ENCODE measurements at regions not wholly inside any gene's neighbourhood (a gene's known extent, or its start where the extent isn't known, plus 50 kb on each side); places are given as distances from the start of the nearest gene placed in this dataset.

DNA sequence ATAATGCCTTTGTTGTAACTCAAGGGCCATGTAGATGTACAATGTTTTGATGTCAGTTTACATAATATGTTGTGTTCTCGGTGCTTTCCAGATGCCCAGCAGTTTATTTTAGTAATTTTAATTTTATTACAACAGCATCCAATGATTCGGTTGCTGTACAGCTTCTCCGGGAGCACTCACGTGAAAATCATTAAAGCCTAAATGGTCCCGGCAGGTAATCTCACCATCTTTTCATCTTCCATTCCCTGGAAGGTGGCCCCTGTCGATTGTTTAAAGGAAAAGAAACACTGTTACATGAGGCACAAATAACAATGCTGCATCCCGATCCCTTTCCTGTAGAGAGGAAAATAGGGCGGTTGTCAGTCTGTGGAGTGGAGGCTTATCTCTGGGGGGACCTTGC lies 498.1 kb downstream of the SLC4A3 start:
- intact Hi-C loops (cut with DNase I; ENCODE audit: low total_unique reads) = no loop called here
- no peak overlapping the region for H3K27ac ChIP-seq
- H3K4me3 ChIP-seq = no peak overlapping the region
- no peaks in the 10 kb centered on the region for H3K27me3 ChIP-seq
- no peak for DNase-seq
- H3K4me1 ChIP-seq = no peaks in the 10 kb centered on the region
- peaks cover 0 to 7% (median 5%) of the 10 kb centered on the region in 4 donors for H3K9me3 ChIP-seq
- no peaks in the 10 kb centered on the region for H3K36me3 ChIP-seq
- TF ChIP-seq EP300 (IDR thresholded peaks at IDR 0.05) (no peak), POLR2A (IDR thresholded peaks at IDR 0.05) (no peak), POLR2AphosphoS5 (IDR thresholded peaks at IDR 0.05) (no peak), CTCF (IDR thresholded peaks at IDR 0.05) (no peak)
- WGBS, 5 donors = 80 to 84% (median 81%) methylated on average over 8 of the region's 8 CpGs

DNA sequence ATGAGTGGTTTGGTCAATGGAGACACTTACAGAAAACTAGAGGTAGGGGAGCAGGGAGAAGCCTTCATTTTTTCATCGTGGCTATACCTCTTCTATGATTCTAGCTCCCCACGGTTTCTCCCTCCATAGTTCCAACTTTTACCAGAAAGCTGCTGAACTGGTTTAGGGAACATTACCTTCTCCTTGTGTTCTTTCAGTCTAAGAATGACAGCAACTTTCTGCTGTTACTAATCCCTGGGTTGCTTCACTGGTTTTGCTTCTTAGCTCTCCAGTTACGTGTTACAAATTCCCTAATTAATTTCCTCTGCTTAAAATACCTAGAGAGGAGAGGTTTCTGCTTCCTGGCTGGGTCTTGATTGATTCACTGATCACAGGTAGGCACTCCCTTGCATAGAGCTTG lies 499.9 kb downstream of the SLC4A3 start:
- intact Hi-C loops (cut with DNase I; ENCODE audit: low total_unique reads) = no loop called here

DNA sequence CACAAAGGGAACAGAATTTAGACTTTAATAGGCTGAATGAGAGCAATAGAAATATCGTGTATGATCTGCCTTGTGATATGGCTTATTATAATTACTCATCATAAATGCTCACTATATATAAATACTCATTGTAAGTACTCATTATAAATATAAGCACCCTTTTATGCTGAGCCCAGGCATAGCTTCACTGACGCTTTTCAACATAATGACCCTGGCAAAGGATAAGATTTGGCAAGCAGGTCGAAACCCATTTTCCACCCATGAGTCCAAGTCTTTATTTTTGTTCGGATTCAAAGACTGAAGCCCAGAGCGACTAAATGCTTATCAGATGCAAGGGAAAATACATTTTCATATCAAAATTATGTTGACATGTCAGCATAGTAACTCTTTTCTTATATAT lies 500.4 kb downstream of the SLC4A3 start:
- Histone ChIP-seq H3K4me3 (no peak overlapping the region), H3K27me3 (no peaks in the 10 kb centered on the region), H3K36me3 (no peaks in the 10 kb centered on the region), H3K9me3 (peaks cover 0 to 15% (median 11%) of the 10 kb centered on the region in 4 donors), H3K4me1 (no peaks in the 10 kb centered on the region), H3K27ac (no peak overlapping the region)
- DNase-seq = no peak
- intact Hi-C loops (cut with DNase I; ENCODE audit: low total_unique reads) = no loop called here
- 58 to 84% (median 73%) methylated on average over 5 of the region's 5 CpGs for WGBS, 5 donors
- TF ChIP-seq CTCF (IDR thresholded peaks at IDR 0.05) (no peak), POLR2AphosphoS5 (IDR thresholded peaks at IDR 0.05) (no peak), POLR2A (IDR thresholded peaks at IDR 0.05) (no peak), EP300 (IDR thresholded peaks at IDR 0.05) (no peak)

More for the DNA sequence above, 499.9 kb downstream of the SLC4A3 start:
- WGBS, 5 donors = 40 to 56% (median 49%) methylated on average over 3 of the region's 3 CpGs
- no peaks in the 10 kb centered on the region for H3K36me3 ChIP-seq
- DNase-seq = no peak
- no peak overlapping the region for H3K4me3 ChIP-seq
- H3K4me1 ChIP-seq = no peaks in the 10 kb centered on the region
- TF ChIP-seq POLR2A (IDR thresholded peaks at IDR 0.05) (no peak), EP300 (IDR thresholded peaks at IDR 0.05) (no peak), POLR2AphosphoS5 (IDR thresholded peaks at IDR 0.05) (no peak), CTCF (IDR thresholded peaks at IDR 0.05) (no peak)
- no peak overlapping the region for H3K27ac ChIP-seq
- no peaks in the 10 kb centered on the region for H3K27me3 ChIP-seq
- H3K9me3 ChIP-seq = peaks cover 0 to 15% (median 11%) of the 10 kb centered on the region in 4 donors

DNA sequence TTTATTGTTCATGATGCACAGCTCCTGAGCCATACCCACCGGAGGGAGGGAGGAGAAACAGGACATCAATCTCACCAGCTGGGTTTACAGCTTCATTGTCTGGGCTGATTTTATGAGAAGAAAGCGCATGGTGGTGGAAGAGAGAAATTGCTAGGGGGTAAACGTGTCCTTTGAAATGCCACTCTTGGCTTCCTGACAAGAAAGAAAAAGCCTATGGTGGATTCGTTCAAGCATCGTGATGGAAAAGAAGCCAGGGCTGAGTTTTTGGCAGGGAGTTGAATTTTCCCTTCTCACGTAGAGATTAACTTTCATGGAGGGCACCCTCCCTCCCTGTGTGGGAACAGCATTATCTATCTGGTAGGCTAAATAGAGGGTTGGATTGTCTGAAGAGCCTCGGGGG lies 502.0 kb downstream of the SLC4A3 start:
- TF ChIP-seq POLR2A (IDR thresholded peaks at IDR 0.05) (no peak), CTCF (IDR thresholded peaks at IDR 0.05) (no peak), POLR2AphosphoS5 (IDR thresholded peaks at IDR 0.05) (no peak), EP300 (IDR thresholded peaks at IDR 0.05) (no peak)

More for the DNA sequence above, 502.0 kb downstream of the SLC4A3 start:
- 62 to 73% (median 69%) methylated on average over 7 of the region's 7 CpGs for WGBS, 5 donors
- DNase-seq = no peak
- Histone ChIP-seq H3K4me1 (no peaks in the 10 kb centered on the region), H3K4me3 (no peak overlapping the region), H3K36me3 (no peaks in the 10 kb centered on the region), H3K27me3 (no peaks in the 10 kb centered on the region), H3K27ac (no peak overlapping the region), H3K9me3 (peaks cover 0 to 15% (median 11%) of the 10 kb centered on the region in 4 donors)
- intact Hi-C loops (cut with DNase I; ENCODE audit: low total_unique reads) = no loop called here
